Stimulated activated effector memory CD8-positive, alpha-beta T cell treated with anti-CD3 and anti-CD28 coated beads, Interleukin-12 subunit alpha, Interleukin-12 subunit beta, amount 100 ng/mL, for 72 hours (primary cell): ENCODE measurements at regions not wholly inside any gene's neighbourhood (a gene's known extent, or its start where the extent isn't known, plus 50 kb on each side); places are given as distances from the start of the nearest gene placed in this dataset.

Source experiments
- ATAC-seq: fragments of 150-1000 bp; cut with Tn5 transposase; 2 replicates; pipeline ENCODE4 v1.10.0; 2021
- DNase-seq, 2 donors: peaks; one replicate each; pipeline ENCODE4 v3.0.0; 2021 to 2022; ENCODE audit warnings: low spot score in 2 of 2
- H3K27ac Mint-ChIP-seq: one replicate; pipeline ENCODE4 v1.8.0; 2022; ENCODE audit warnings: mild to moderate bottlenecking, mixed read lengths
- H3K36me3 Mint-ChIP-seq: one replicate; pipeline ENCODE4 v1.8.0; 2022; ENCODE audit warnings: mild to moderate bottlenecking, mixed read lengths
- H3K4me1 Mint-ChIP-seq: one replicate; pipeline ENCODE4 v1.8.0; 2022; ENCODE audit warnings: mixed read lengths
- H3K4me3 Mint-ChIP-seq: one replicate; pipeline ENCODE4 v1.8.0; 2022; ENCODE audit warnings: mild to moderate bottlenecking, mixed read lengths
- H3K9me3 Mint-ChIP-seq: one replicate; pipeline ENCODE4 v1.8.0; 2022; ENCODE audit warnings: mixed read lengths

GRCh38 chr2:48249025-48249424 is 65.5 kb upstream of the FOXN2 start:
- no peak overlapping the region for H3K27ac Mint-ChIP-seq
- no peaks in the 10 kb centered on the region for H3K9me3 Mint-ChIP-seq
- H3K4me1 Mint-ChIP-seq = no peaks in the 10 kb centered on the region
- DNase-seq = no peak
- ATAC-seq = no peak
- H3K4me3 Mint-ChIP-seq = no peak overlapping the region
- H3K36me3 Mint-ChIP-seq = no peaks in the 10 kb centered on the region

GRCh38 chr2:48249631-48250473 is 64.6 kb upstream of the FOXN2 start:
- no peaks in the 10 kb centered on the region for H3K36me3 Mint-ChIP-seq
- no peaks in the 10 kb centered on the region for H3K9me3 Mint-ChIP-seq
- H3K4me3 Mint-ChIP-seq = no peak overlapping the region
- H3K27ac Mint-ChIP-seq = no peak overlapping the region
- ATAC-seq (no peak), DNase-seq (no peak)
- no peaks in the 10 kb centered on the region for H3K4me1 Mint-ChIP-seq

GRCh38 chr2:48250474-48250844 is 64.0 kb upstream of the FOXN2 start:
- no peaks in the 10 kb centered on the region for H3K36me3 Mint-ChIP-seq
- H3K4me3 Mint-ChIP-seq = no peak overlapping the region
- no peaks in the 10 kb centered on the region for H3K9me3 Mint-ChIP-seq
- H3K4me1 Mint-ChIP-seq = no peaks in the 10 kb centered on the region
- no peak overlapping the region for H3K27ac Mint-ChIP-seq
- ATAC-seq (no peak), DNase-seq (no peak)

GRCh38 chr2:48250943-48251342 is 63.5 kb upstream of the FOXN2 start:
- no peak for DNase-seq
- ATAC-seq = no peak
- Mint-ChIP-seq H3K27ac (no peak overlapping the region), H3K4me3 (no peak overlapping the region), H3K36me3 (no peaks in the 10 kb centered on the region), H3K9me3 (no peaks in the 10 kb centered on the region), H3K4me1 (no peaks in the 10 kb centered on the region)

- no peak for ATAC-seq
- Mint-ChIP-seq H3K4me3 (no peak overlapping the region), H3K9me3 (no peaks in the 10 kb centered on the region), H3K36me3 (no peaks in the 10 kb centered on the region), H3K27ac (no peak overlapping the region), H3K4me1 (no peaks in the 10 kb centered on the region)
- DNase-seq = no peak
These were observed 62.9 kb upstream of the FOXN2 start for GRCh38 chr2:48251437-48252148.

GRCh38 chr2:48253301-48253700 is 61.2 kb upstream of the FOXN2 start:
- DNase-seq (no peak), ATAC-seq (no peak)
- H3K4me3 Mint-ChIP-seq = no peak overlapping the region
- H3K9me3 Mint-ChIP-seq = no peaks in the 10 kb centered on the region
- no peaks in the 10 kb centered on the region for H3K36me3 Mint-ChIP-seq
- H3K4me1 Mint-ChIP-seq = no peaks in the 10 kb centered on the region
- no peak overlapping the region for H3K27ac Mint-ChIP-seq

- H3K4me1 Mint-ChIP-seq = no peaks in the 10 kb centered on the region
- H3K4me3 Mint-ChIP-seq = no peak overlapping the region
- H3K9me3 Mint-ChIP-seq = no peaks in the 10 kb centered on the region
- H3K27ac Mint-ChIP-seq = no peak overlapping the region
- no peaks in the 10 kb centered on the region for H3K36me3 Mint-ChIP-seq
- ATAC-seq (no peak), DNase-seq (no peak)
These were observed 59.6 kb upstream of the FOXN2 start for GRCh38 chr2:48254839-48255238.

GRCh38 chr2:48257456-48257855 is 57.0 kb upstream of the FOXN2 start:
- Mint-ChIP-seq H3K9me3 (no peaks in the 10 kb centered on the region), H3K4me3 (no peak overlapping the region)
- no peak for ATAC-seq

GRCh38 chr2:48258481-48259149 is 55.9 kb upstream of the FOXN2 start:
- Mint-ChIP-seq H3K36me3 (no peaks in the 10 kb centered on the region), H3K9me3 (no peaks in the 10 kb centered on the region), H3K4me3 (no peak overlapping the region), H3K4me1 (no peaks in the 10 kb centered on the region), H3K27ac (no peak overlapping the region)
- DNase-seq (no peak), ATAC-seq (no peak)

More at GRCh38 chr2:48257456-48257855, 57.0 kb upstream of the FOXN2 start:
- Mint-ChIP-seq H3K4me1 (no peaks in the 10 kb centered on the region), H3K27ac (no peak overlapping the region), H3K36me3 (no peaks in the 10 kb centered on the region)
- DNase-seq = no peak

- Mint-ChIP-seq H3K4me1 (no peaks in the 10 kb centered on the region), H3K27ac (no peak overlapping the region), H3K9me3 (no peaks in the 10 kb centered on the region), H3K36me3 (no peaks in the 10 kb centered on the region), H3K4me3 (no peak overlapping the region)
- no peak for DNase-seq
- ATAC-seq = no peak
These were observed 54.7 kb upstream of the FOXN2 start for GRCh38 chr2:48259811-48260210.

GRCh38 chr2:48264627-48265026 is 49.9 kb upstream of the FOXN2 start:
- Mint-ChIP-seq H3K27ac (no peak overlapping the region), H3K4me1 (no peaks in the 10 kb centered on the region), H3K4me3 (no peak overlapping the region), H3K9me3 (no peaks in the 10 kb centered on the region), H3K36me3 (no peaks in the 10 kb centered on the region)
- no peak for DNase-seq
- ATAC-seq = no peak
